ENCODE measurements at regions not wholly inside any gene's neighbourhood (a gene's known extent, or its start where the extent isn't known, plus 50 kb on each side); places are given as distances from the start of the nearest gene placed in this dataset.

DNA sequence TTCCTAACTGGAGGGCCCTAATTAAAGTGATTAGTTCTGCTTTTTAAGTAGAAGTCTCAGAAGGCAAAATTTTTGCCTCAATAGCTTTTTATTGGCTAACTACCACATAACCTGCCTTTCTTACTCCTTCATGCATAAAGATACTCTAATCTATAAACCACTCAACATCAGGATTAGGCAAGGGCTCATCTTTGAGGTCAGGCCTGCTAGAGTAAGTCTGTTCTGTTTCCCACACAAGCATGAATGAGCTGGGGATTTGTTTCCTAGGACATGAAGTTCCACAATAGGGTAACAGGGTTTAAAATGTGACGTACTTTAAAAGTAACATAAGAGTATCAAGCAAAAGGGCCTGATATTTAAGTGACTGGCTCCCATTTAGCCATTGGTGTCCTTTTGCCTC, 522.7 kb upstream of the TYRP1 start:
- no peak for ATAC-seq
- intact Hi-C loops (cut with micrococcal nuclease) = no loop called here
- TF ChIP-seq, protein P1, sequence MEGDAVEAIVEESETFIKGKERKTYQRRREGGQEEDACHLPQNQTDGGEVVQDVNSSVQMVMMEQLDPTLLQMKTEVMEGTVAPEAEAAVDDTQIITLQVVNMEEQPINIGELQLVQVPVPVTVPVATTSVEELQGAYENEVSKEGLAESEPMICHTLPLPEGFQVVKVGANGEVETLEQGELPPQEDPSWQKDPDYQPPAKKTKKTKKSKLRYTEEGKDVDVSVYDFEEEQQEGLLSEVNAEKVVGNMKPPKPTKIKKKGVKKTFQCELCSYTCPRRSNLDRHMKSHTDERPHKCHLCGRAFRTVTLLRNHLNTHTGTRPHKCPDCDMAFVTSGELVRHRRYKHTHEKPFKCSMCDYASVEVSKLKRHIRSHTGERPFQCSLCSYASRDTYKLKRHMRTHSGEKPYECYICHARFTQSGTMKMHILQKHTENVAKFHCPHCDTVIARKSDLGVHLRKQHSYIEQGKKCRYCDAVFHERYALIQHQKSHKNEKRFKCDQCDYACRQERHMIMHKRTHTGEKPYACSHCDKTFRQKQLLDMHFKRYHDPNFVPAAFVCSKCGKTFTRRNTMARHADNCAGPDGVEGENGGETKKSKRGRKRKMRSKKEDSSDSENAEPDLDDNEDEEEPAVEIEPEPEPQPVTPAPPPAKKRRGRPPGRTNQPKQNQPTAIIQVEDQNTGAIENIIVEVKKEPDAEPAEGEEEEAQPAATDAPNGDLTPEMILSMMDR (conservative IDR thresholded peaks at IDR 0.05; ENCODE audit: low read depth, low read length) = no peak
- TF ChIP-seq EZH2 (IDR thresholded peaks at IDR 0.05; ENCODE audit: low read length, unreplicated experiment) (no peak), EZH2phosphoT487 (IDR thresholded peaks at IDR 0.05; ENCODE audit: borderline replicate concordance, low read length) (no peak)
- ChIA-PET POLR2A (ENCODE audit: unreplicated experiment) (no interaction called here), CTCF (no interaction called here)
- H3K27me3 ChIP-seq (ENCODE audit: low read length) = no peaks in the 10 kb centered on the region
- no peaks in the 10 kb centered on the region for H3F3A ChIP-seq (ENCODE audit: low read length, unreplicated experiment)
- H4K20me1 ChIP-seq (ENCODE audit: low read length) = no peaks in the 10 kb centered on the region
- no peak overlapping the region for H3K4me2 ChIP-seq (ENCODE audit: low read length)
- H3K9me2 ChIP-seq (replicated peaks; ENCODE audit: low read length) = no peaks in the 10 kb centered on the region
- no peaks in the 10 kb centered on the region for H3K36me3 ChIP-seq (ENCODE audit: low read depth, low read length)
- H3K9me3 ChIP-seq (ENCODE audit: low read length) = no peaks in the 10 kb centered on the region
- DNase-seq = no peak
- H3K9ac ChIP-seq (ENCODE audit: low read length) = no peak overlapping the region
- no peaks in the 10 kb centered on the region for H3K79me2 ChIP-seq (ENCODE audit: low read length)
- no peaks in the 10 kb centered on the region for H3K4me1 ChIP-seq (ENCODE audit: insufficient read depth, low read length)
- BruUV-seq (replicated peaks) = no TSS peak
- H3K4me3 ChIP-seq (ENCODE audit: low read length) = no peak overlapping the region
- no peak overlapping the region for H3K27ac ChIP-seq (ENCODE audit: low read length)
- no peak overlapping the region for H2AFZ ChIP-seq (ENCODE audit: low read length)

DNA sequence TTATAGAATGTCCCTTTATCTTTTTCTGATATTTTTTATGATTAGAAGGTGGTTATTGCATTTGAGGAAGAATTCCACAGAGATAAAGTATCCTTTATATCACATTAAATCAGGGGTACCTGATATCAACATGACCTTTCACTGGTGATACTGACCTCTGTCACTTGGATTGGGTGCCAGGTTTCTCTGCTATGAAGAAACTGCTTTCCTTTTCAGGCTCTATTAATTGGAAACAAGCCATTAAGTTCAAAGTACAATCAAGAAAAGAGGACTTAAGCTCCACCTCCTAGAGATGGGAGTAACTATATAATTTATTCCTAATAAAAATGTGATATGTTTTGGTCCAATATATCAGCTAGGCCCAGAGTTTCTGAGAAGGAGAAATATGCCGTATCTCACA, 514.6 kb upstream of the TYRP1 start:
- H3K27me3 ChIP-seq (ENCODE audit: low read length) = no peaks in the 10 kb centered on the region
- ChIA-PET CTCF (no interaction called here), POLR2A (ENCODE audit: unreplicated experiment) (no interaction called here)
- H2AFZ ChIP-seq (ENCODE audit: low read length) = no peak overlapping the region
- H3K4me1 ChIP-seq (ENCODE audit: insufficient read depth, low read length) = no peaks in the 10 kb centered on the region
- H4K20me1 ChIP-seq (ENCODE audit: low read length) = no peaks in the 10 kb centered on the region
- no peaks in the 10 kb centered on the region for H3F3A ChIP-seq (ENCODE audit: low read length, unreplicated experiment)
- TF ChIP-seq EZH2 (IDR thresholded peaks at IDR 0.05; ENCODE audit: low read length, unreplicated experiment) = no peak
- TF ChIP-seq, protein P1 (conservative IDR thresholded peaks at IDR 0.05; ENCODE audit: low read depth, low read length) = no peak
- no peak for TF ChIP-seq EZH2phosphoT487 (IDR thresholded peaks at IDR 0.05; ENCODE audit: borderline replicate concordance, low read length)
- H3K27ac ChIP-seq (ENCODE audit: low read length) = no peak overlapping the region
- no peaks in the 10 kb centered on the region for H3K9me2 ChIP-seq (replicated peaks; ENCODE audit: low read length)
- ATAC-seq (no peak), DNase-seq (no peak)
- no peaks in the 10 kb centered on the region for H3K36me3 ChIP-seq (ENCODE audit: low read depth, low read length)
- no peak overlapping the region for H3K9ac ChIP-seq (ENCODE audit: low read length)
- BruUV-seq (replicated peaks) = no TSS peak
- H3K79me2 ChIP-seq (ENCODE audit: low read length) = no peaks in the 10 kb centered on the region
- intact Hi-C loops (cut with micrococcal nuclease) = no loop called here
- no peak overlapping the region for H3K4me3 ChIP-seq (ENCODE audit: low read length)
- no peak overlapping the region for H3K4me2 ChIP-seq (ENCODE audit: low read length)
- H3K9me3 ChIP-seq (ENCODE audit: low read length) = no peaks in the 10 kb centered on the region

DNA sequence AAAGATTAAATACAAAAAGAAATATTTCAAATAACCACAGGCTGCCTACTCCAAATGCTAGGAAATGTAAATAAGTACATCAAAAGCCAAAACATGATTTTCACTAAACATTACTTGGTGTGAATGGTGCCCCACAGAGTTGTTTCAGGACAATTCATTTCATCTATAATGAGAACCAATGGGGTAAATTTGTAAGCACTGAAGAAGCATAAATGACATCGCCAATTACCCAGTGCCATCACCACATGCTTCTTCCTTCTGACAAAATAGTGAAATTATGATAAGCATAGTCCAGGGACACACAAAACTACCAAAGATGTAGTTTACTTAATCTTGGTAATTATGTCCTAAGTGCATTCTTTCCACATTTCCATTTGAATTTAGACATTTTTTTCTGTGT, 510.4 kb upstream of the TYRP1 start:
- no peaks in the 10 kb centered on the region for H3K27me3 ChIP-seq (ENCODE audit: low read length)
- H3K9me2 ChIP-seq (replicated peaks; ENCODE audit: low read length) = no peaks in the 10 kb centered on the region
- DNase-seq (no peak), ATAC-seq (no peak)
- TF ChIP-seq, protein P1 (conservative IDR thresholded peaks at IDR 0.05; ENCODE audit: low read depth, low read length) = no peak
- TF ChIP-seq EZH2 (IDR thresholded peaks at IDR 0.05; ENCODE audit: low read length, unreplicated experiment) = no peak
- TF ChIP-seq EZH2phosphoT487 (IDR thresholded peaks at IDR 0.05; ENCODE audit: borderline replicate concordance, low read length) = no peak
- no peaks in the 10 kb centered on the region for H4K20me1 ChIP-seq (ENCODE audit: low read length)
- H2AFZ ChIP-seq (ENCODE audit: low read length) = no peak overlapping the region
- H3K27ac ChIP-seq (ENCODE audit: low read length) = no peak overlapping the region
- H3K9ac ChIP-seq (ENCODE audit: low read length) = no peak overlapping the region
- no peak overlapping the region for H3K4me2 ChIP-seq (ENCODE audit: low read length)
- POLR2A ChIA-PET (ENCODE audit: unreplicated experiment) = no interaction called here
- no peaks in the 10 kb centered on the region for H3K36me3 ChIP-seq (ENCODE audit: low read depth, low read length)
- H3F3A ChIP-seq (ENCODE audit: low read length, unreplicated experiment) = no peaks in the 10 kb centered on the region
- H3K4me1 ChIP-seq (ENCODE audit: insufficient read depth, low read length) = no peaks in the 10 kb centered on the region
- H3K79me2 ChIP-seq (ENCODE audit: low read length) = no peaks in the 10 kb centered on the region
- BruUV-seq (replicated peaks) = no TSS peak
- no peak overlapping the region for H3K4me3 ChIP-seq (ENCODE audit: low read length)
- CTCF ChIA-PET = no interaction called here
- H3K9me3 ChIP-seq (ENCODE audit: low read length) = no peaks in the 10 kb centered on the region
- intact Hi-C loops (cut with micrococcal nuclease) = no loop called here
